ENCODE measurements at regions not wholly inside any gene's neighbourhood (a gene's known extent, or its start where the extent isn't known, plus 50 kb on each side); places are given as distances from the start of the nearest gene placed in this dataset.
A peak's percentile ranks its signal among the peaks of the same experiment; 100 is the strongest.
"Not testable (repeated sequence)": the region's sequence is repeated elsewhere in the genome, so short reads cannot be mapped to it uniquely, and the experiment has no call there.

- DNase-seq (ENCODE audit: low read depth in 2 of 2) = peak in 1 of 2 donors; percentile 36
- H3K4me3 ChIP-seq (replicated peaks in 1 of 2; ENCODE audit: low read depth in 2 of 2, low read length in 2 of 2) = no peak overlapping the region
- no peak for TF ChIP-seq CTCF (IDR thresholded peaks at IDR 0.05; ENCODE audit: low read depth, low read length)
Observed at GRCh38 chr6:4421837-4422236, 286.5 kb upstream of the ECI2 start.

GRCh38 chr6:4420160-4420865, 284.9 kb upstream of the ECI2 start:
- H3K4me3 ChIP-seq (replicated peaks in 1 of 2; ENCODE audit: low read depth in 2 of 2, low read length in 2 of 2) = no peak overlapping the region
- no peak for DNase-seq (ENCODE audit: low read depth in 2 of 2)
- no peak for TF ChIP-seq CTCF (IDR thresholded peaks at IDR 0.05; ENCODE audit: low read depth, low read length)

DNA sequence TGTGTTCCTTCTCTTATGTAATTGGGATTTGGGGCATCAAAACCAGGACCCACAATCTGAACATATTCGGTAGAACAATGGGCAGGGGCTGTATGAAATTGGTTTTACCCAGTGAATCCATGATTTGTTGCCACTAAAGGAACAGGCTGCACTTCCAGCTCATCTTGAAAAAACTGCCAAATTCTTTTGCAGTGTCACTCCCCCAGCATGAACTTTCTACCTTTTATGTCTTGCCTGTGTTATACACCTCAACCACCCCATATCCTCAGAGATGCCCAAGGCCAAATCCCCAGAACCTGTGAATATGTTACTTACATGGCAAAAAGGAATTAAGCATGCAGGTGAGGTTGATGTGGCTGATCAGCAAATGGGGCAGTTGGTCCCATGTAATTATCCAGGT, 280.2 kb upstream of the ECI2 start:
- DNase-seq (ENCODE audit: low read depth in 2 of 2) = no peak
- TF ChIP-seq CTCF (IDR thresholded peaks at IDR 0.05; ENCODE audit: low read depth, low read length) = no peak
- H3K4me3 ChIP-seq (replicated peaks in 1 of 2; ENCODE audit: low read depth in 2 of 2, low read length in 2 of 2) = no peak overlapping the region

- not testable (repeated sequence) for H3K4me3 ChIP-seq (replicated peaks in 1 of 2; ENCODE audit: low read depth in 2 of 2, low read length in 2 of 2); DNase-seq (ENCODE audit: low read depth in 2 of 2)
Observed at GRCh38 chr6:4414078-4414477, 278.7 kb upstream of the ECI2 start.

DNA sequence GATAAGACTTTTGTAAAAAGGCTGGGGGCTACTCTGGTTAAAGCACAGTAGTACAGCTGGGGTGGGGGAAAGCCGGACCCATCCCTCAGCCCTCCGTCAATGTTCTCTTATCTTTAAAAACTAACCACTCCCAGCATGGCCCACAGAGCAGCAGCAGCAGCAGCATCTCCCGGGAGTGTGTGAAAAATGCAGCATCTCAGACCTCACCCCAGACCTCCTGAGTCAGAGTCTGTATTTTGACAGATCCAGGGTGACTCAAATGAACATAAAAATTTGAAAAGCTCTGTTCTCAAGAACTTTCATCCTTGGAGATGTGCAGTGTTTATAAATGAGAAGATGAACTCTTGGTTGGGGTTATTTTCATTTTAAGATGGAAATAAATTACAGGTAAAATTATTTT, 277.7 kb upstream of the ECI2 start:
- H3K4me3 ChIP-seq (replicated peaks in 1 of 2; ENCODE audit: low read depth in 2 of 2, low read length in 2 of 2) = no peak overlapping the region
- no peak for TF ChIP-seq CTCF (IDR thresholded peaks at IDR 0.05; ENCODE audit: low read depth, low read length)
- DNase-seq (ENCODE audit: low read depth in 2 of 2) = peak; percentile 78 to 84

DNA sequence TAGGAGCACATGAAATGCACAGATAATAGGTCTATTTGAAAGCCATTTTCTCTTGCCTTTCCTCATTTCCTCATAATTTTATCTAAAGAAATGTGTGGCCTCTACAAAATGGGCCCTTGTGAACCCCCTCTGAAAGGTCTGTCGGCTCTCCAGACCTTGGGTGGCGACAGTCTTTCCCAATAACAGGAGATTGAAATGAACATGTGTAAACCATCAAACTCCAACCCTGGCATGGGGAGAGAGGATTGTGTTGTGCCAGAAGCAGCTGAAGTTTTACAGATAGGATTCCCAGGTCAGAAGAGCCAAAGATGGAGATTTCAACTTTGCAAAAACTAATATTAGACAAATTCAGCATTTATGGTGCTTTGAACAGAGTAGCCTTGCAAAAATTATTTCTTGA, 277.1 kb upstream of the ECI2 start:
- TF ChIP-seq CTCF (IDR thresholded peaks at IDR 0.05; ENCODE audit: low read depth, low read length) = no peak
- no peak overlapping the region for H3K4me3 ChIP-seq (replicated peaks in 1 of 2; ENCODE audit: low read depth in 2 of 2, low read length in 2 of 2)
- DNase-seq (ENCODE audit: low read depth in 2 of 2) = peak in 1 of 2 donors; percentile 63

- TF ChIP-seq CTCF (IDR thresholded peaks at IDR 0.05; ENCODE audit: low read depth, low read length) = no peak
- no peak overlapping the region for H3K4me3 ChIP-seq (replicated peaks in 1 of 2; ENCODE audit: low read depth in 2 of 2, low read length in 2 of 2)
- no peak for DNase-seq (ENCODE audit: low read depth in 2 of 2)
Observed at GRCh38 chr6:4412077-4412476, 276.7 kb upstream of the ECI2 start.

GRCh38 chr6:4407710-4408109, 272.3 kb upstream of the ECI2 start:
- DNase-seq (ENCODE audit: low read depth in 2 of 2); H3K4me3 ChIP-seq (replicated peaks in 1 of 2; ENCODE audit: low read depth in 2 of 2, low read length in 2 of 2): not testable (repeated sequence)
